IMR-90 (cell line): ENCODE measurements at regions not wholly inside any gene's neighbourhood (a gene's known extent, or its start where the extent isn't known, plus 50 kb on each side); places are given as distances from the start of the nearest gene placed in this dataset.

ENCODE experiments used
- ATAC-seq: fragments of 200-7000 bp; cut with Tn5 transposase; 2 replicates; pipeline ENCODE4 v1.9.1; 2020; ENCODE audit warnings: low read depth, mild to moderate bottlenecking, moderate library complexity
- BruUV-seq: library from RNA; stranded (reverse); fragments of 400-500 nt; replicated peaks from 2 replicates; lab custom pipeline; 2021; lab: Mats Ljungman, UMichigan
- CTCF ChIA-PET: fragments of 300-600 bp; formaldehyde crosslinking; extraction: SDS; loops from one replicate; lab custom pipeline; 2021; ENCODE audit warnings: antibody characterized with exemption; lab: Yijun Ruan, JAX
- POLR2A ChIA-PET: fragments of 300-600 bp; sonication (Branson Sonifier 250); formaldehyde crosslinking; loops from one replicate; lab custom pipeline; 2022; ENCODE audit warnings: antibody characterized with exemption; ENCODE audit not compliant: unreplicated experiment; lab: Charles Lee
- DNase-seq: peaks from one replicate; pipeline ENCODE4 v3.0.0; 2013
- H2AFZ ChIP-seq: replicated peaks from 2 replicates; pipeline ENCODE3; 2013; ENCODE audit warnings: low read length, mild to moderate bottlenecking; ENCODE audit not compliant: poor library complexity
- H2AK5ac ChIP-seq: 2 replicates; pipeline ENCODE4 v1.6.1; 2013; ENCODE audit warnings: low read depth, low read length, inconsistent platforms
- H2AK9ac ChIP-seq: replicated peaks from 2 replicates; pipeline ENCODE3; 2013; ENCODE audit warnings: mild to moderate bottlenecking, low read depth, low read length, moderate library complexity; ENCODE audit not compliant: poor library complexity
- H2BK120ac ChIP-seq: 2 replicates; pipeline ENCODE4 v1.6.1; 2013; ENCODE audit warnings: low read depth, low read length, inconsistent platforms
- H2BK15ac ChIP-seq: 3 replicates; pipeline ENCODE4 v1.6.1; 2013; ENCODE audit warnings: low read depth, low read length, inconsistent platforms
- H2BK20ac ChIP-seq: 2 replicates; pipeline ENCODE4 v1.6.1; 2013; ENCODE audit warnings: low read depth, mild to moderate bottlenecking, inconsistent platforms, low read length, moderate library complexity
- H2BK5ac ChIP-seq: 2 replicates; pipeline ENCODE4 v1.6.1; 2013; ENCODE audit warnings: mild to moderate bottlenecking, low read depth, low read length, inconsistent platforms; ENCODE audit not compliant: poor library complexity, severe bottlenecking
- H3K14ac ChIP-seq: replicated peaks from 2 replicates; pipeline ENCODE4 v1.6.1; 2013; ENCODE audit warnings: low read depth, low read length, inconsistent platforms
- H3K18ac ChIP-seq: 2 replicates; pipeline ENCODE4 v1.6.1; 2013; ENCODE audit warnings: low read depth, low read length, control low read depth
- H3K23ac ChIP-seq: 2 replicates; pipeline ENCODE4 v1.6.1; 2013; ENCODE audit warnings: low read depth, low read length, inconsistent platforms
- H3K27ac ChIP-seq: 2 replicates; pipeline ENCODE4 v1.5.1; 2013; ENCODE audit warnings: mild to moderate bottlenecking, control low read depth, low read length; ENCODE audit not compliant: insufficient read depth
- H3K27me3 ChIP-seq: 2 replicates; pipeline ENCODE4 v1.6.1; 2013; ENCODE audit warnings: low read length; ENCODE audit not compliant: control insufficient read depth, insufficient read depth
- H3K36me3 ChIP-seq: 2 replicates; pipeline ENCODE4 v1.6.1; 2013; ENCODE audit warnings: low read length, mixed read lengths; ENCODE audit not compliant: control insufficient read depth, insufficient read depth
- H3K4ac ChIP-seq: 2 replicates; pipeline ENCODE4 v1.6.1; 2013; ENCODE audit warnings: low read depth, low read length, inconsistent platforms
- H3K4me1 ChIP-seq: 2 replicates; pipeline ENCODE4 v1.6.1; 2013; ENCODE audit warnings: low read length, mixed read lengths; ENCODE audit not compliant: control insufficient read depth, insufficient read depth
- H3K4me2 ChIP-seq: 2 replicates; pipeline ENCODE4 v1.6.1; 2013; ENCODE audit warnings: low read depth, mild to moderate bottlenecking, control low read depth, low read length, moderate library complexity
- H3K4me3 ChIP-seq: 2 replicates; pipeline ENCODE4 v1.5.1; 2013; ENCODE audit warnings: low read depth, mild to moderate bottlenecking, control low read depth, low read length, moderate library complexity; ENCODE audit not compliant: insufficient read depth
- H3K56ac ChIP-seq: 2 replicates; pipeline ENCODE4 v1.6.1; 2013; ENCODE audit warnings: low read length, inconsistent platforms; ENCODE audit not compliant: insufficient read depth; ENCODE audit errors: extremely low read depth
- H3K79me1 ChIP-seq, 2 experiments: 2 replicates each; pipeline ENCODE4 v1.6.1; 2013; ENCODE audit warnings: low read length in 2 of 2, inconsistent platforms in 1 of 2, low read depth in 1 of 2
- H3K9ac ChIP-seq: 2 replicates; pipeline ENCODE4 v1.6.1; 2013; ENCODE audit warnings: low read depth, low read length, control low read depth
- H3K9me1 ChIP-seq: 2 replicates; pipeline ENCODE4 v1.6.1; 2013; ENCODE audit warnings: low read length, inconsistent platforms; ENCODE audit not compliant: insufficient read depth
- H3K9me3 ChIP-seq: 2 replicates; pipeline ENCODE4 v1.6.1; 2013; ENCODE audit warnings: low read length; ENCODE audit not compliant: control insufficient read depth, insufficient read depth
- H4K20me1 ChIP-seq: 2 replicates; pipeline ENCODE4 v1.6.1; 2013; ENCODE audit warnings: low read length, inconsistent platforms; ENCODE audit not compliant: insufficient read depth
- H4K5ac ChIP-seq: 2 replicates; pipeline ENCODE4 v1.6.1; 2013; ENCODE audit warnings: mild to moderate bottlenecking, low read depth, low read length, control low read depth
- H4K8ac ChIP-seq, 2 experiments: 2 replicates each; pipeline ENCODE4 v1.6.1; 2013; ENCODE audit warnings: low read depth in 2 of 2, low read length in 2 of 2, control low read depth in 1 of 2, inconsistent platforms in 1 of 2
- H4K91ac ChIP-seq: 2 replicates; pipeline ENCODE4 v1.6.1; 2013; ENCODE audit warnings: low read depth, low read length, inconsistent platforms; ENCODE audit not compliant: insufficient read depth
- ELK1 ChIP-seq: fragments of 150-350 bp; IDR thresholded peaks from 2 replicates; pipeline ENCODE4 v1.6.1; 2016; ENCODE audit warnings: low read depth, mild to moderate bottlenecking, low read length, moderate library complexity, borderline replicate concordance
- MXI1 ChIP-seq: IDR thresholded peaks from 2 replicates; pipeline ENCODE4 v1.6.1; 2012; ENCODE audit warnings: low read depth, mild to moderate bottlenecking, low read length, moderate library complexity, borderline replicate concordance
- WGBS, 2 experiments: methylation state at CpG; one replicate each; pipeline versions ENCODE4 v1.1.5 to v1.1.7; 2013; ENCODE audit warnings: missing lambda C conversion rate in 2 of 2; ENCODE audit not compliant: insufficient read length in 1 of 2; ENCODE audit errors: extremely low coverage in 2 of 2; 5-methylcytosine and 5-hydroxymethylcytosine counted together
- dilution Hi-C: fragments of 300-500 bp; cut with HindIII; formaldehyde crosslinking; loops from one replicate; pipeline ENCODE4 v1.14.3; 2018; ENCODE audit warnings: low sequenced_read_pairs; ENCODE audit not compliant: unreplicated experiment
- in situ Hi-C: fragments of 300-500 bp; cut with MboI; formaldehyde crosslinking; loops from 3 replicates; pipeline ENCODE4 v1.14.3; 2019; ENCODE audit warnings: low sequenced_read_pairs, inconsistent platforms, mixed read lengths
- intact Hi-C: fragments of 100-400 bp; cut with micrococcal nuclease; formaldehyde crosslinking; loops from 2 replicates; pipeline ENCODE4 v1.10.0; 2022

GRCh38 chr12:88924162-88924561 lies 343.9 kb upstream of the KITLG start:
- Histone ChIP-seq H3K56ac (no peak overlapping the region), H2AFZ (no peak overlapping the region), H2BK120ac (peak overlapping the region; percentile 20; the same call in 1 of the 2 replicates), H3K4me3 (no peak overlapping the region), H3K14ac (no peak overlapping the region), H3K18ac (no peak overlapping the region), H3K9me3 (no peaks in the 10 kb centered on the region), H2AK5ac (no peak overlapping the region), H4K20me1 (no peaks in the 10 kb centered on the region), H2BK15ac (no peak overlapping the region), H3K79me1 (0 out of 4 replicates have a peak, but pooled peaks cover 0 to 3% of the 10 kb centered on the region in 2 experiments), H3K4ac (no peak overlapping the region; the same call in 1 of the 2 replicates), H2AK9ac (no peak overlapping the region), H3K9ac (no peak overlapping the region), H3K27ac (no peak overlapping the region), H3K4me1 (peaks cover 7% of the 10 kb centered on the region), H3K27me3 (no peaks in the 10 kb centered on the region), H4K91ac (no peak overlapping the region), H3K23ac (no peak overlapping the region), H3K9me1 (peaks cover 3% of the 10 kb centered on the region), H4K8ac (no peak overlapping the region), H4K5ac (no peak overlapping the region), H2BK5ac (no peak overlapping the region), H3K4me2 (no peak overlapping the region), H3K36me3 (no peaks in the 10 kb centered on the region), H2BK20ac (no peak overlapping the region)
- in situ Hi-C loops (no loop called here), dilution Hi-C loops (no loop called here), intact Hi-C loops (no loop called here)
- no peak for TF ChIP-seq ELK1
- no peak for TF ChIP-seq MXI1
- 100% methylated on average over 1 of the region's 4 CpGs; no CpG with 5 or more reads in 1 of the 2 experiments for WGBS, 2 experiments
- ATAC-seq = no peak
- ChIA-PET POLR2A (no interaction called here), CTCF (no interaction called here)
- no TSS peak for BruUV-seq
- no peak for DNase-seq
